ENCODE measurements at regions not wholly inside any gene's neighbourhood (a gene's known extent, or its start where the extent isn't known, plus 50 kb on each side); places are given as distances from the start of the nearest gene placed in this dataset.
"Not testable (repeated sequence)": the region's sequence is repeated elsewhere in the genome, so short reads cannot be mapped to it uniquely, and the experiment has no call there.

DNA sequence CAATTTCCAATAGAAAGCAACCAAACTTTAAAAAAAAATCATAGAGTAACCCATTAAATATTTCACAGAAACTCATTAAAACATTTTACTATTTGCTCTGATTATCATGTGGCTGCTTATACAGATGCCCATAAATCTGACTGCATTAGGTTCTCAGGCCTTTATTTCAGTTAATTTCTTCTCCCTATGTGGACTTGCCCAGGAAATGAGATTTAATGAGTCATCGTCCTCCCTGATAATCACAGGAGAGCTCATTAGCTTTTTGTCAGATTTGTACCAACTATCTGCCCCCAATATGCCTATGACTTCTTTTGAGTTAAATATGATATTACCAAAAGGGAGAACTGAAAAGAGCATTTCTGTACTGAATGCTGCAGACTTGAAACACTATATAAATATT lies 168.0 kb downstream of the FOXB1 start:
- Histone ChIP-seq H3K9ac (ENCODE audit: extremely low read depth, low read length, poor library complexity, severe bottlenecking) (no peak overlapping the region), H3K27me3 (ENCODE audit: control insufficient read depth, insufficient read depth, low read length, poor library complexity, severe bottlenecking) (no peaks in the 10 kb centered on the region), H3K36me3 (ENCODE audit: control insufficient read depth, insufficient read depth, low read length) (no peaks in the 10 kb centered on the region), H3K27ac (ENCODE audit: low read depth, low read length) (no peak overlapping the region), H3K4me1 (ENCODE audit: control insufficient read depth, insufficient read depth, low read length) (no peaks in the 10 kb centered on the region), H3K4me3 (ENCODE audit: low read length) (no peak overlapping the region), H3K9me3 (ENCODE audit: control insufficient read depth, low read length) (no peaks in the 10 kb centered on the region)
- no peak for TF ChIP-seq CTCF (conservative IDR thresholded peaks at IDR 0.05)
- Mint-ChIP-seq H3K9me3 (peaks cover 2% of the 10 kb centered on the region), H3K4me3 (no peak overlapping the region), H3K27ac (no peak overlapping the region), H3K4me1 (no peaks in the 10 kb centered on the region), H3K27me3 (ENCODE audit: insufficient read depth) (peaks cover 2% of the 10 kb centered on the region), H3K36me3 (ENCODE audit: low read depth) (no peaks in the 10 kb centered on the region)
- no peak for DNase-seq
- 79 to 100% methylated on average over 1 of the region's 1 CpG for WGBS, 2 experiments (ENCODE audit: insufficient coverage in 1 of 2, insufficient read length in 1 of 2)

- DNase-seq, result peak; percentile 53
- Mint-ChIP-seq H3K27me3 (ENCODE audit: insufficient read depth) (peaks cover 2% of the 10 kb centered on the region), H3K4me3 (no peak overlapping the region), H3K4me1 (no peaks in the 10 kb centered on the region), H3K9me3 (peaks cover 2% of the 10 kb centered on the region), H3K27ac (no peak overlapping the region), H3K36me3 (ENCODE audit: low read depth) (no peaks in the 10 kb centered on the region)
- no peak overlapping the region for H3K4me3 ChIP-seq (ENCODE audit: low read length)
- H3K27me3 ChIP-seq (ENCODE audit: control insufficient read depth, insufficient read depth, low read length, poor library complexity, severe bottlenecking), result no peaks in the 10 kb centered on the region
- no peak overlapping the region for H3K27ac ChIP-seq (ENCODE audit: low read depth, low read length)
- TF ChIP-seq CTCF (conservative IDR thresholded peaks at IDR 0.05), result peak; percentile 93
- no peaks in the 10 kb centered on the region for H3K4me1 ChIP-seq (ENCODE audit: control insufficient read depth, insufficient read depth, low read length)
- 54% methylated on average over 2 of the region's 2 CpGs; no CpG with 5 or more reads in 1 of the 2 experiments for WGBS, 2 experiments (ENCODE audit: insufficient coverage in 1 of 2, insufficient read length in 1 of 2)
- H3K36me3 ChIP-seq (ENCODE audit: control insufficient read depth, insufficient read depth, low read length), result no peaks in the 10 kb centered on the region
- no peaks in the 10 kb centered on the region for H3K9me3 ChIP-seq (ENCODE audit: control insufficient read depth, low read length)
- no peak overlapping the region for H3K9ac ChIP-seq (ENCODE audit: extremely low read depth, low read length, poor library complexity, severe bottlenecking)
These were observed 175.8 kb downstream of the FOXB1 start for GRCh38 chr15:60179786-60180391.

- not testable (repeated sequence) for H3K27ac Mint-ChIP-seq; H3K27me3 Mint-ChIP-seq (ENCODE audit: insufficient read depth); H3K27me3 ChIP-seq (ENCODE audit: control insufficient read depth, insufficient read depth, low read length, poor library complexity, severe bottlenecking); H3K36me3 ChIP-seq (ENCODE audit: control insufficient read depth, insufficient read depth, low read length); H3K9ac ChIP-seq (ENCODE audit: extremely low read depth, low read length, poor library complexity, severe bottlenecking); DNase-seq; H3K4me3 Mint-ChIP-seq; H3K9me3 ChIP-seq (ENCODE audit: control insufficient read depth, low read length); H3K4me1 Mint-ChIP-seq; H3K4me3 ChIP-seq (ENCODE audit: low read length); H3K9me3 Mint-ChIP-seq; H3K36me3 Mint-ChIP-seq (ENCODE audit: low read depth); H3K4me1 ChIP-seq (ENCODE audit: control insufficient read depth, insufficient read depth, low read length); H3K27ac ChIP-seq (ENCODE audit: low read depth, low read length)
- WGBS, 2 experiments (ENCODE audit: insufficient coverage in 1 of 2, insufficient read length in 1 of 2), result 87 to 94% methylated on average over 6 to 11 of the region's 11 CpGs
These were observed 177.8 kb downstream of the FOXB1 start for GRCh38 chr15:60181957-60182356.

DNA sequence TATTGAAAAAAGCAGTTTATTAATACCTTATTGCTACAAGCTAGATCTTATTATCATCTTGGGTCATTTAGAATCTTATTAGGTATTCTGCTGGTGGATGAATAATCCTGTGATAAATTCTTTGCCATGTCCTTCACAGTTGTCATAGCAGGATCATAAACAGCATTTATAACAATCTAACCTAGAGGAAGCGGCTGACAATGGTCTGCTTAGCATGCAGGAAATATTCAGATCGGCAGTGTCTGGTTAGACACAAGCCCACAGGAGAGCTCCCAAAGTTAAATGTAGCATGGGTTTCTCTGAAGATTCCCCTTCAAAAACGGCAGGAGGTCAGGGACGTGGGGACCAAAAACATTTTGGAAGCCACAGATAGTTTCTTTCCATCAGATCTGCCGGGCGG lies 179.3 kb downstream of the FOXB1 start:
- H3K4me1 Mint-ChIP-seq, result no peaks in the 10 kb centered on the region
- no peak overlapping the region for H3K4me3 Mint-ChIP-seq
- 86 to 93% methylated on average over 5 to 6 of the region's 6 CpGs for WGBS, 2 experiments (ENCODE audit: insufficient coverage in 1 of 2, insufficient read length in 1 of 2)
- Histone ChIP-seq H3K4me1 (ENCODE audit: control insufficient read depth, insufficient read depth, low read length) (no peaks in the 10 kb centered on the region), H3K9me3 (ENCODE audit: control insufficient read depth, low read length) (no peaks in the 10 kb centered on the region), H3K9ac (ENCODE audit: extremely low read depth, low read length, poor library complexity, severe bottlenecking) (no peak overlapping the region), H3K27me3 (ENCODE audit: control insufficient read depth, insufficient read depth, low read length, poor library complexity, severe bottlenecking) (no peaks in the 10 kb centered on the region), H3K36me3 (ENCODE audit: control insufficient read depth, insufficient read depth, low read length) (no peaks in the 10 kb centered on the region), H3K4me3 (ENCODE audit: low read length) (no peak overlapping the region), H3K27ac (ENCODE audit: low read depth, low read length) (no peak overlapping the region)
- no peaks in the 10 kb centered on the region for H3K36me3 Mint-ChIP-seq (ENCODE audit: low read depth)
- no peak for TF ChIP-seq CTCF (conservative IDR thresholded peaks at IDR 0.05)
- no peak for DNase-seq
- H3K9me3 Mint-ChIP-seq, result peaks cover 5% of the 10 kb centered on the region
- H3K27me3 Mint-ChIP-seq (ENCODE audit: insufficient read depth), result no peaks in the 10 kb centered on the region
- H3K27ac Mint-ChIP-seq, result no peak overlapping the region
